ENCODE measurements at regions not wholly inside any gene's neighbourhood (a gene's known extent, or its start where the extent isn't known, plus 50 kb on each side); places are given as distances from the start of the nearest gene placed in this dataset.

DNA sequence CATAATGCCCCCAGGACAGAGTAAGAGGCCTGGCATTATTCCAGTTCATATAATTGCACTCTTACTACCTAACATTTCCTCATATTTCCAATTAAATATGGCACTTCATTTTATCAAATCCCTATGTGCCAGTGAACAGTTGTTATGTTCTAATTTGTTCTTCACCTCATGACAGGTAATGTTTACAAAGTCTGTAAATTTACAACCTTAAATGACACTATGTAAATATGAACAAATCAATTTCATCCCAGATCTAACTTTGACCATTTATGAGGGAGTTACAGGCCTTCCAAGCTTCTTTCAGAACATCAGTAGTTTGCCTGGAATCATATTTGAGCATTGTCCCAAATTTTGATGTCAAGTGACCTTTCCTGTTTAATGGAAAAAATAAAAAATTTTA lies 592.6 kb upstream of the CDH6 start:
- TF ChIP-seq POLR2A (IDR thresholded peaks at IDR 0.05), result no peak
- TF ChIP-seq, protein P1, sequence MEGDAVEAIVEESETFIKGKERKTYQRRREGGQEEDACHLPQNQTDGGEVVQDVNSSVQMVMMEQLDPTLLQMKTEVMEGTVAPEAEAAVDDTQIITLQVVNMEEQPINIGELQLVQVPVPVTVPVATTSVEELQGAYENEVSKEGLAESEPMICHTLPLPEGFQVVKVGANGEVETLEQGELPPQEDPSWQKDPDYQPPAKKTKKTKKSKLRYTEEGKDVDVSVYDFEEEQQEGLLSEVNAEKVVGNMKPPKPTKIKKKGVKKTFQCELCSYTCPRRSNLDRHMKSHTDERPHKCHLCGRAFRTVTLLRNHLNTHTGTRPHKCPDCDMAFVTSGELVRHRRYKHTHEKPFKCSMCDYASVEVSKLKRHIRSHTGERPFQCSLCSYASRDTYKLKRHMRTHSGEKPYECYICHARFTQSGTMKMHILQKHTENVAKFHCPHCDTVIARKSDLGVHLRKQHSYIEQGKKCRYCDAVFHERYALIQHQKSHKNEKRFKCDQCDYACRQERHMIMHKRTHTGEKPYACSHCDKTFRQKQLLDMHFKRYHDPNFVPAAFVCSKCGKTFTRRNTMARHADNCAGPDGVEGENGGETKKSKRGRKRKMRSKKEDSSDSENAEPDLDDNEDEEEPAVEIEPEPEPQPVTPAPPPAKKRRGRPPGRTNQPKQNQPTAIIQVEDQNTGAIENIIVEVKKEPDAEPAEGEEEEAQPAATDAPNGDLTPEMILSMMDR (IDR thresholded peaks at IDR 0.05), result no peak

Data from testis (tissue), 2 donors.